HG02610 (cell line): ENCODE measurements at regions not wholly inside any gene's neighbourhood (a gene's known extent, or its start where the extent isn't known, plus 50 kb on each side); places are given as distances from the start of the nearest gene placed in this dataset.
A peak's percentile ranks its signal among the peaks of the same experiment; 100 is the strongest.

ENCODE experiments used
- ATAC-seq: cut with Tn5 transposase; IDR thresholded peaks from one replicate; pipeline ENCODE4 v1.9.1; 2021; ENCODE audit warnings: mild to moderate bottlenecking, moderate library complexity; ENCODE audit not compliant: unreplicated experiment

GRCh38 chr1:163257763-163258162 is 55.0 kb upstream of the RGS5 start:
- ATAC-seq: no peak

- no peak for ATAC-seq
These were observed 55.5 kb upstream of the RGS5 start for GRCh38 chr1:163258181-163258580.

- peak; percentile 91 for ATAC-seq
These were observed 57.7 kb upstream of the NUF2 start for GRCh38 chr1:163263818-163264655.

- ATAC-seq: no peak
These were observed 56.2 kb upstream of the NUF2 start for GRCh38 chr1:163265547-163265946.

- no peak for ATAC-seq
These were observed 53.8 kb upstream of the NUF2 start for GRCh38 chr1:163267962-163268361.

GRCh38 chr1:163271535-163271934 is 50.2 kb upstream of the NUF2 start:
- ATAC-seq: no peak
